Islet of Langerhans (tissue), 1 donor: ENCODE measurements at regions not wholly inside any gene's neighbourhood (a gene's known extent, or its start where the extent isn't known, plus 50 kb on each side); places are given as distances from the start of the nearest gene placed in this dataset.
"Not testable (repeated sequence)": the region's sequence is repeated elsewhere in the genome, so short reads cannot be mapped to it uniquely, and the experiment has no call there.

ENCODE experiments used
- FAIRE-seq: peaks from one replicate; lab custom pipeline; 2011; peaks lifted over from hg19 to GRCh38; lab: Jason Lieb, UNC

DNA sequence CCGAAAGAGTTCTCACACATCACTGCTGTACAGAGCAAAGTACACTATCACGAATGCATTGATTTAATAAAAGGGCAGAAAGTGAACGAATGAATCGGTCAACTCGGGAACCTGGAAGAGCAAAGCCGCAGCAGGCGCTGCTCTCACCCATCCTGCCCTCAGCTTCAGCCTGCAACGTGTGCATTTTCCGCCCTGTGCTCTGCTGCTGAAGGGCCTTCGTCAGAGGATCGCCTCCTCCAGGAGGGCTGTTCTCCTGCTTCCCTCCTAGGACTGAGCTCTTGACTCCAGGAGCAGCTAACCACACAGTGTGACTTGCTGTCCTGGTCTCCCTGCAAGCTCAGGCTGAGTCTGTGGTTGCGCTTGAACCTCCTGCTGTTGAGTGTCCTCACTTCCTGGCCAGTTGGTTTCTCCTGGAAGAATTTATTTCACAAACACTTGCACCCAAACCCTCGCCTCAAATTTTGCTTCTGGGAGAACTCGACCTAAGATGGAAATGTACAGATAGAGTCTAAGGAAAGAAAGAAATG lies 473.0 kb upstream of the KLF6 start:
- FAIRE-seq, result no peak

DNA sequence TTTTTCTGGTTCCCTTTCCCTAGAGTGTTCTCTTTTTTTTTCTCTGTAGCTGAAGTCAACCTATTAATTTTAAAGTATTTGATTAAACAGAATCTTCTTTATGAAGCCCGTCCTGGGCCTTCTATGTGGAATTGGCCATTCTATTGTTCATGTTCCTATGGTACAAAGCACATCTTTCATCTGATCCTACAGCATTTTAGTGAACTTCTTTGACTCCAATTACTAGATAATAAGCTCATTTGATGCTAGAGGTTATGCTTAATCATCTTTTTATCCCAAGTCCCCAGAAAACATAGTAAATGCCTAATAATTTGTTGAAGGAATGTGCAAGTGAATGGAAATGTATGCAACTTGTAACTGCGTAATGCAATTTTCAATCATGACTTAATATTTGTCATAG lies 472.0 kb upstream of the KLF6 start:
- FAIRE-seq, result no peak

DNA sequence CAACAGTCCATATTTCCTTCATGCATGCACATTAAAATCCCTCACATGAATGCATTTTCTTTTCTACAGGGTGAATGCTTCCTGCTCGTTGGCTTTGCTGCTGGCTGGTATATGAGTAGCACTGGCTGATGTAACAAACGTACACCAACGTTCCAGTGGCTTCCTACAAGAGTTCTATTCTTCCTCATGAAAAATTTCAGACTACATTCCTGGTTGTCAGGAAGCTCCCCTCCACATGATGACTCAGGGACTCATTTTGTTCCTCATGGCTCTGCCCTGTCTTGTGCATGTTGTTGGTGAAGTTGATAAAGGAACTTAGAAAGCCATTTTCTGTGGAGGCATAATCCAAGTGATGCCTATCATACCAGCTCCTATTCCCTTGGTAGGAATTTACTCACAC lies 470.7 kb upstream of the KLF6 start:
- no peak for FAIRE-seq

DNA sequence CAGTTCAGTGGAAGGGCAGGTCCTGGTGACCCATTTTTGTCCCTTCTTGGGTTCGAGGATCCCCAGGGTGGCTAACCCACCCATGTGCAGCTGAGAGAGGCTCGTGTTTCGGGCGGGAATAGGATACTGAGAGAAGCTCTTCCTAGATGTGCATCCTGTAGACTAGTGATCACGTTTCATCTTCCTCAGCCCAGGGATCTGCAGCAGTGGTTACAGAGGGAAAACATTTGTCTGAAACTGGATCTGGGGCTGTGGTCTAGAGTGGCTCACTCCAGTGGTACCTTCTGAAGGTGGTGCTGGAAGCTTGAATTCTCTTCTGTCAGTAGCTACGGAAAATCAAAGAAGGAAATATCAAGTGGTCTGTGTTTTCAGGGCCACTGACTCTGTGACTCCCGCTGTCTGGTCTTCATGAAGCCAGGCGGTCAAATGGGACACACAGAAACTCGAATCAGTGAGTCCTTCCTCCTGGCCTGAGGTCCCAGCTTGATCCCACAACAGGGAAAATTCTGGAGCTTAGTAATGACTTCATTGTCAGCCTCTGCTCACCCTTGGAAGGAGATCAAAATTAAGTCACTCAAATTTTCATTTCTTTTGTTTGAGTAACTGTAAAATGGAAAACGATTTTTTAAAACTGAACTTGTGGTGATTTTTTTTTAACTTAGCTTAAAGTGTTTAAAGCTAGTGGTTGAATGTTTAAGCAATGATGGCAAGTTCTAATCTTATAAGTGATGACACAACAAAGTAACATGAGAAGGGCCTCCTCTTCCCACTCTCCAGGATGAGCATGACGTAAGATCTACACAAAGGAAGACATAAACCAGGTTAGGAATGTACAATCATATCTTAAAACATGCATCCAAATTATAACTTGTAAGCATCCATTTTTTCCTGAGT lies 469.3 kb upstream of the KLF6 start:
- no peak for FAIRE-seq

DNA sequence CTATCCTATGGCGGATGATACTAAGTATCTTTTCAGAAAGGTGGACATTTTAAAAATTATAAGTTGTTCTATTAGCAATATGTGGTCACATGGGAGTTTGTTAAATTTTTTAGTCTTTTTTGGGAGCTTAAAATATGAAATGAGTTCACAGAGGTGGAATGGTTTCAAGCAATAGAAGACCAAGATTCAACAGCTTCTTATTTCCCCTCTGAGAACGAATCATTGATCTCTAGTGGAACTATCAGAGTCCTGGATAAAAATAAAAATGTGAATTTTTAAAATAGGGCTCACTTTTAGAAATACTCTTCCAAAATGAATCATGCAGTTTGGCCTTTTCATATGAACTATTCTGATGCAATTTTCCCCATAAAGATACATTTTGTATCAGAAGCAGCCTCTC lies 467.7 kb upstream of the KLF6 start:
- no peak for FAIRE-seq

DNA sequence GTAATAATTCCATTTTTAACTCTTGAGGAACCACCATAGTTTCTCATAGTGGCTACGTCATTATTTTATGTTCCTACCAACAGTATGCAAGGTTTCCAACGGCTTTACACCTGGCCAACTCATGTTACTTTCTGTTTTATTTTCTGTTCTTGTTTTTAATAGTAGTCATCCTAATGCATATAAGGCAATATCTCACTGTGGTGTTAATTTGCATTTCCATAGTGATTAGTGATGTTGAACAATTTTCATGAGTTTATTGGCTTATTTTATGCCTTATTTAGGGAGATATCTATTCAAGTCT lies 465.5 kb upstream of the KLF6 start:
- FAIRE-seq, result no peak

DNA sequence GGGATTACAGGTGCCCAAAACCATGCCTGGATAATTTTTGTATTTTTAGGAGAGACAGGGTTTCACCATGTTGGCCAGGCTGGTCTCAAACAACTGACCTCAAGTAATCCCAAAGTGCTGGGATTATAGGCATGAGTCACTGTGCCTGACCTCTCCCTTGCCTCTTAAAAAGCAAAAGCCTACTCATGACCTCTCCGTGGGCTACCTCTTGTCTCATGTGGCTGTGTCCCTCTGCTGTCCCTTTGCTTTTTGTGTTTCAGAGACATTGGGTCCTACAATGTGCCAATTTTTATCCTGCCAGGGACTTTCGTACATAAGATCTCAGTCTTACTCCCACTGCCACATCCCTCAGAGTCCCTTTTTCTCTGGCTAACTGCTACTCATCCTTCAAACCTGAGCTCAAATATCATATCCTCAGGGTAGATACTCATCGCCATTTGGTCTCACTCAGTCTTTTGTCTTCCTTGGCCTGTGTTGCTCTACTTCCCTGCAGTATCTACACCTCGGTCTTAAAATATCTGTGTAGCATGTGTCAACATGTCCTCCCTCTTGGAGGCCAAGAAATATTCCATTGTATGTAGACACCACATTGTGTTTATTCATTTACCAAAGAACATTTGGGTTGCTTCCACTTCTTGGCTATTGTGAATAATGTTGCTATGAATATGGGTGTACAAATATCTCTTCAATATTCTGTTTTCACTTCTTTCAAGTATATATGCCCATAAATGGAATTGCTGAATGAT lies 465.0 kb upstream of the KLF6 start:
- FAIRE-seq, result no peak

DNA sequence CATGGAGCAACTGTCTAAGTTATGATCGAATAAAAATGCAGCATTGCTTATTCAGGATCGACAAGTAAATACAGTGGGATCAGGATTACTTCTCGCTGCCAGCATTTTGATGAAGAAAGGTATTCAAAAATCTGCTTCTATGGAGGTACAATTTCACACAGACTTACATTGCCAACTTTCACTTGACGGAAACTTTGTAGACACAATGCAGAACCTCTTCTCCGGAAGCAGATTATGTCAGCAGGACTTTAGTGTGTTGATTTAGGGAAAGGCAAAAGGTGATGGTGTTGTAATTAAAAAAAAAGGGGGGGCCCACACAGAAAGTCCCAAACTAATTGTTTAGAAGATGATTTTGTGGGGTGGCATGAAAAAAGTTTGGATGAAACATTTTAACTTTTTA lies 462.4 kb upstream of the KLF6 start:
- FAIRE-seq, result no peak

DNA sequence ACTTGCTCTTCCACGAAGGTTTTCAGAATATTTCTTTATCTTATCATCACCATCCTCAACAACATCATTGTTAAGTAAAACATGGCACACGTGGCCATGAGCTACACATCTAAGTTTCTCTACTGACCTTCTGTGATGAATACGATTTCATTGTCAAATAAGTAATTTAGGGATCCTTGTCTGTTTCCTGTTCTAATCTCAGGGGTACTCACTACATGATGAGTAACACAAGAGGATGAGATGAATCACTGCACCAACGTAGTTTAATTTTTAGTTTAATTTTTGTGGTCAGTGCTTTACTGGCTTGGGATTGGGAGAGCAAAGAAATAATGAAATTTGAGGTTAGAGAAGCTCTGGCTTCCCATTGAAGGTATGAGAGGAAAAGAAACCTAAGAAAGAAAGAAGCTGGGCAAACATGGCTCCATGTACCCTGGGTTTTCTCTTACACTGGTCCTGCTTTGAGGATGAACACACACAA lies 461.9 kb upstream of the KLF6 start:
- FAIRE-seq, result no peak

DNA sequence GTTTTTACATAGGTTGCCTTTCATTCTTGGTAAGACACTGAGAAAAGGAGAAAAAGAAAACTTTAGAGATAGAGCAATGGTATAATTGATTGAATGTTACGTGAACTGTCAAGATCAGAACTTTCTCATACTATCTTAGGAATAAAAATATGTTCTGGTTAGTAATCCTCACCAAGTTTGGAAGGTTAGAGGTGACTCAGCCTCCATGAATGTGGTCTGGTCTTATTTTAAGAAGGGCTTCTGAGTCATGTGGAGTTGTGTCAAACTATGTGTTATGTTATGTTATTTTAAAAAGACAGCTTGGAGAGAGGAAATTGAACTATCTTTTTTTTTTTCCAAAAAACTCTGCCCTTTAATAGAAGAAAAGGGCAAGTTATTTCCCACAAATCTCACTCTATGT lies 458.6 kb upstream of the KLF6 start:
- no peak for FAIRE-seq

DNA sequence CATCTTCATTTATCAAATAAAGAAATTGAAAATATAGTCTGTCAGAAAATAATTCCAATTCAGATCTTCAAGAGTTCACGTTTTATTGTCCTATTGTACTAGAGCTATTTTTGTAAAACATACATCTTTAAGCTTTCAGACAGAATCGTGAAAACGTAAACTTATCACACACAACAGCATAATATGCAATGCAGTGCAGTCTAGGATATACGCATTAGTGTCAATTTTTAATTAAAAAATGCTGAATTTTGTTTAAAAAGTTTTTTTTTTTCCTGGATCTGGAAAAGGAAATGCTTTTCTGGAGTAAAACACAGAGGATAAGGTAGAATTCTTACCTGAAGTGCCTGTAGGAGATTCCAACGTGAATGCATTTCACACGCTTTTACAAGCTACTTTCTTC lies 458.2 kb upstream of the KLF6 start:
- FAIRE-seq, result peak; percentile 47

DNA sequence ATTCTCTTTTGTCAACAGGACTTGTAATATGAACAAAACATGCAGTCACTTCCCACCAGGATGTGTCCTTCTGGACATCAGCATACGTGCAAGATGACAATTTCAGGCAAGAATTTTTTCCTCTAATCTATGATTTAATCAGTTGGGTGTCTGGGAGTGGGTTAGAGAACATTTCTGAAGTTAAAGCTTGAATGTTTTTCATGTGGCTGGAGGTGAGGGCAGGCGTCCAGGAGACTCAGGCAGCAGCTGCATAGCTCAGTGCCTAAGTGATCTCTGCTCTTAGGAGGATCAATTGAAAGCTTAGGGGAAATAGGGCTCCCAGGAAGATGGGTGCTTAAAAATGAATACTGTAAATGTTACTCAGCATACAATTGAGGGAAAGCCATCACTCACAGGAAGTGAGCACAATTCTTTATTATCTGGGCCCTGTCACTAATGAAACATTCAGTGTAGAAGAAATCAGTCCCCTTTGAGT lies 457.6 kb upstream of the KLF6 start:
- FAIRE-seq, result no peak

DNA sequence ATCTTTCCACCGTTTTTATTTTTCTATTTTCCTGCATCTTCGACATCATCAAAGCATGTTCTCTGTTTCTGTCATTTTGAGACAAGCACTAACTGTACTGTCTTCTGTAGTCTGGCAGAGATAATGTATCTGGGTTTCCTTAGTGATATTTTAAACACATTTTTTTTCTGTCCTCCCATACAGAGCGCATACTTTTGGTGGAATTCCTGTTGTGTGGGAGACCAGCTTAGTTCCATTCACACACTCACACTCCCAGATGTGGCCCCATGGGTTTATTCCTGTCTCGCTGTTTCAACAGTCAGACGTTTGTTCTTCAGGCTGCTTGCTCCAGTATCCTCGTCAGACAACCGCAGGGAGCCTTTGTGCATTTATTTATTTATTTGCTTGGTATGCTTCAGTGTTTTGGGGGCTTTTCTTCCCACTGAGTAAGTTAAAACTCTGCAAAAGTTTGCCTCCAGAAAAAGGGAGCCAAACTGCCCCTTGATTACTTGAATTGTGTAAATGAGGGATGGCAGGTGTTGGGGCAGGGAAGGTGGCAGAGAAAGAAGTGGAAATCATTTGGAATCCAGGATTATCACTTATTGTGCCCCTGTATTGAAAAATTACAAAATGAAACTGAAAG lies 456.8 kb upstream of the KLF6 start:
- no peak for FAIRE-seq

DNA sequence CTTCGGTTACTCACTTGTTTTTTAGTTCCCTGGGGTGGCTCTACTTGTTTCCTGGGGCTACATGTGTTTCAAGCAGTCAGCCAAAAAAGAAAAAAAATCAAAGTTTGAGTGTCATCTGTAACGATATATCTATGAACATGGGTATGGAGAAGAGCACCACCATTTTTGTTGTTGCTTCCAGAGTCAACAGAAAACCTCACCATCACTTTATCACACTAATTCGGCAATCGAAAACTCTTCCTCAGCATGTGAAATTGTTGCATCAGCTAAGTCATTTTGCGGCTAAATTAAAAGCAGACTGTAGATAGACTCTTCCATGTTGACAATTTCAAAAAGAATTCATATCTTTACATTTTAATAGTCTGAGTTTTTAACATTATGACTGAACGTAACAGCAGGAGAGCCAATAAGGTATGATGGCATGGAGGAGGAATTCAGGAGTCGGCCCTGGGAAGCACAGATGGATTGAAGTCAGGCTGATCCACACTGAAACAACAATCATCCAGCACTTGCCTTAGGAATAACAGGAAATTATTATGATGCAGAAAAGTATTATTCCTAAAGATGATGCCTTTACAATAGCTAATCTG lies 455.7 kb upstream of the KLF6 start:
- FAIRE-seq, result no peak

DNA sequence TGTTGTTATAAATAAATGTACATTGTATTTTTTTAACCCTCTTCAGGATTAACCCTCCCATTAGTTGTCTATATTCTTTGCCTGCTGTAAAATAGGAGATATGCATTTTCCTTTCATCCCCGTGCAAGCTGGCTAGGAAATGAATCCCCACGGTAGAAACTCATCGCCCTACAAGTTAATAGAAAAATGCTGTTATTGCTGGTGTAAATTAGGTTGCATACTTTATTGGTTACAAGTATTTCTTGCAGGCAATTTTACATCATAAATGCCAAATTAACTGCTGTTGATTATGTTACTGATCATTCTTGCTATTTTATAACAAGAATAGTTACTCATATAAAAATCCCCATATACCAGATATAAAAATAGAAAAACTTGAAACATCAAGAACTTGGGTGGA lies 454.2 kb upstream of the KLF6 start:
- FAIRE-seq, result no peak

DNA sequence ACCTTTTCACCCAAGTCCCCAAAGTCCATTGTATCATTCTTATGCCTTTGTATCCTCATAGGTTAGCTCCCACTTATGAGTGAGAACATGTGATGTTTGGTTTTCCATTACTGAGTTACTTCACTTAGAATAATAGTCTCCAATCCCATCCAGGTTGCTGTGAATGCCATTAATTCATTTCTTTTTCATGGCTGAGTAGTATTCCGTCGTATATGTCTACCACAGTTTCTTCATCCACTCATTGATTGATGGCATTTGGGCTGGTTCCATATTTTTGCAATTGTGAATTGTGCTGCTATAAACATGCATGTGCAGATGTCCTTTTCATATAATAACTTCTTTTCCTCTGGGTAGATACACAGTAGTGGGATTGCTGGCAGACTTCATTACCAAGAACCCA lies 451.9 kb upstream of the KLF6 start:
- not testable (repeated sequence) for FAIRE-seq

DNA sequence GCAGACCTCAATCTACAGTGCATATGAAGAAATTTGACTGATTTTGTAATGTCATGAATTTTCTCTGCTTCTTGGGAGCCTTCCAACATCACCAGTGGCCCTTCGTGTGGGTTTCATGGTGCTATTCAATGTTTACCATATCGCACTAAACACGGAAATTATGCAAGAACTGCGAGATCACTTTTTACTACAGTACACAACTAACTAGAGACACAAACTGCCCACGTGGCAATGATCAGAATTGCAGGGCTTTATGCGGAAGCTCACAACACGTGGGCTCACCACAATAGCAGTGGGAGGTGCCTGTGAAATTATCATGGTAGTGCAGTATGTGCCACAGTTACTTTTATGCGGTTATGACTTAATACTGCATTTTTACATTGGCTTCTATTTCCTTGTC lies 449.7 kb upstream of the KLF6 start:
- no peak for FAIRE-seq

DNA sequence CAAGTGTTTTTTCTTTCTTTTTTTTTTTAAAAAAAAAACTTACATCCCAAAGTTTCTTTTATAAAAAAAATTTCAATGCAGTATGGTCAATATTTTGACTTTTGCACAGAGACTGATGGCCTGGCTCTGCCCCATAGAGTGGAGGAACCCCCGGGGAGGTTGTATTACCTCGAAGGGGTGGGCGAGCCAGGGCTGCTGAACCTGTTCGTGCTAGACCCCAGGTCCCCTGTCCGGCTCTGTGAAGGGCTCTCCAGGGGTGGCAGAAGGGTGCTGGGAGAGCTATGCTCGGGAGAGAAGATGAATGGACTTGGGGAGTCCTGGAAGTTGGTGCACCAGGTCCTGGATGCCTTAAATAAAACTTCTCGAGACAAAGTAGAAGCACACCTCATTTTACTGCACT lies 446.4 kb upstream of the KLF6 start:
- FAIRE-seq, result no peak

DNA sequence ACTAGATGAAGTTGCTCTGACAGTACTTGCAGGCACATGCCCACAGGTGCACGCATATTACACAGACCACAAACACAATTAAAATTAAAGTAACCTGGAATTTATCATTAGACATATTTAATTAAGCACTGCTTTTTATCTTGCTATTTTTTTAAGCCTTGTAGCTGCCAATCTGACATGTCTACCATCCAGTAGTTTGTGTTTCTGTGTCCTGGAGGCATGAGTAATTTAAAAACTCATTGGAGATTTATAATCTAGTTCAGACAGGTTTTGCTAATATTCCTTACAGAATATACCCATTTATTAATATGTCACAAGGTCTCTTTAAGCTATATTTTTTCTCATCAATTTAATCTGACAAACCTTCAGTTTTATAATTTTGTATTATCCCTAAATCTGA lies 445.0 kb upstream of the KLF6 start:
- FAIRE-seq, result no peak

DNA sequence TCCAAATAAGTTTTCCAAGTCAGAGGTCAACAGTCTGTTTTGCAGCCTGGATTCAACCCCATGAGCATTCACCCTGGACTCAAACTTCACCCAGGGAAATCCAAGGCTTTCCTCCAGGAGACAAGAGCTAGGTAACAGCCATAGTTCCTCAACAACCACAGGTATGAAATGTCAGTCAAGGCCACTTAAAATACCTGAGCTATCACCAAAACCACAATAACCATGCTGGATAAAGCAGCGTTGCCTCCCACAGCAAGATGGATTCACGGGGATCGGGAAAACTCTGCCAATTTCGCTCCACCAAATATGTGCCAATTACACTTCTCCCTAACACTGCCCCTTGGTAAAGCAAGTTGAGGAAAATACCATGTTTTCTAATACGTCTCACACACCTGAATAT lies 444.1 kb upstream of the KLF6 start:
- FAIRE-seq, result no peak

DNA sequence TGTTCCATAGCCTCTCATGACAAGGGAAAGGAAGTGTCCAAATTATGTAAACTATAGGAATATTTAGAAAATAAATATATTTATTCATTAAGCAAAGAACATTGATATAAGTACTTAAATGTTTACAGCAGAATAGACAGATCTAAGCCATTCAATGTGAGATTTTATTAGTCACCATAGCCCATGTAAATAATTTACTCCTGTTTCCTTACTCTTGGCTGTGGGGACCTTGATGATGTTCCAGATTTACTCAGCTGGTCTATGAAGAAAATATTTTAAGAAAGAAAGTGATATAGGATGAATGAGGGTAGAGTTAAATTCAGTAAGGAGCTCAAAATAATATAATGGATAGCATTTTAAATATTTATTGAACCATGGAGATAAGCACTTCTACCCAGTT lies 442.6 kb upstream of the KLF6 start:
- FAIRE-seq, result no peak

DNA sequence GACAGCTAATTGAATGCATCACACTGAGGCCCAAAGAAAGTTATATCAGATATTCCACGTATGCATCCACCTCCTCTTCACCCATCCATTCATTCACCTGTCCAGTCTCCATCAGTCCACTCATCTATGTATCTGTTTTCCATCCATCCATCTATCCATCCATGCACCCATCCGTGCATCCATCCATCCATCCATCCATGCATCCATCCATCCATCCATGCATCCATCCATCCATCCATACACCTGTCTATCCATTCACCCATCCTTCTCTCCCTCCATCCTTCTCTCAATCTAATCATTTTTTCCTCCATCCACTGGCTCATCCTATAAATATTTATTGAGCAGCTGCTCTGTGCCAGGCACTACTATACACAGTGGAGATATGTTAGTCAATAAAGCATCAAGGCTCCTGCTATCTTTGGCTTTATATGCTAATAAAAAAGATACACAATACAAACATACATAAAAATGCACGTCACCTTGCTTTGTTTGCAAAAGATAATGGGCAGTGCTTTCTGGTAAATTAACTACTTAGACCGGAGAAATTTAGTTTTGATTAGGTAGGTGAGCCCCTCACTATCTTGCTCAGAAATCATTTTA lies 442.0 kb upstream of the KLF6 start:
- FAIRE-seq, result no peak
